NCI-H2171 (cell line): ENCODE measurements at regions not wholly inside any gene's neighbourhood (a gene's known extent, or its start where the extent isn't known, plus 50 kb on each side); places are given as distances from the start of the nearest gene placed in this dataset.

Source experiments
- DNase-seq: peaks from one replicate; lab custom pipeline; 2025; lab: John Stamatoyannopoulos, UW

DNA sequence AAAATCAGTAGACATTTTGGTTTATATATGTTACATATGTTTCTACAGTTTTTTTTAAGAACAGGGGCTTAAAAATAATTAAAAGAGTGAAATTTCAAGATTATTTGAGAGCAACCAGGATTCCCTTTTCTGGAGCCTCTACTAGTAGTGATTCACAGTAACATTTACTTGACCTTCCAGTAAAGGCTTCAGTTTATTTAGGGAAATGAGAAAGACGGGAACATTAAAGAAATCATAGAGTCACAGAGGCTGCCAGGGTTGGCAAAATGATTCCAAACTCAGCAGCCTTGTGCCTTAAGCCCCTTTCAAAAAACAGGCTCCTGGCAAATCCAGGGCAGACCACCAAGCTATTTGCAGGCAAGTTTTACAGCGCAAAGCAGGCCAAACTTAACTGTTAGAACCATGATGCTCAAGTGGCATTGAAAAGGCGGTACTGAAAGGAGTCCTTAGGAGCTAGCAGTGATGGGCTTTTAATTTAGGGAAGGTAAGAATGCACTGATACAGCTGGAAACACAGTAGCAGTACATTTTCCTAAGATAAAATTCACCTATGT lies 201.1 kb upstream of the ADAMTS9 start:
- DNase-seq: no peak

DNA sequence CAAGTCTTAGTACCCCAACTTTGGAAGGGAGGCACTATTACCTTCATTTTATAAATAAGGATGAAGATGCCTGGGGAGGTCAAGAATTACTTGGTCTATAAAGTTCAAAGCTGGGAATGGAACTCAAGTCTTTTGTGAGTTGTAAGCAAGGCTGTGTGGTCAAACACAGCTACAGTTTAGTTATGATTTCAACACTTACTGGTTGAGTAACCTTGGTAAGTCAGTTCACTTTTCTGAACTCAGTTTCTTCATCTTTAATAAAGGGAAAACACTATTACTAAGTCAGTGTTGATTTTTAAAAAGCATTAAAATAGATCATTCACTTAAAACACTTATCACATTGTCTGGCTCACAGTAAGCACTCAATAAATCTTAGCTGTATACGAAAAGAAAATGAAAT lies 200.4 kb upstream of the ADAMTS9 start:
- DNase-seq: no peak

DNA sequence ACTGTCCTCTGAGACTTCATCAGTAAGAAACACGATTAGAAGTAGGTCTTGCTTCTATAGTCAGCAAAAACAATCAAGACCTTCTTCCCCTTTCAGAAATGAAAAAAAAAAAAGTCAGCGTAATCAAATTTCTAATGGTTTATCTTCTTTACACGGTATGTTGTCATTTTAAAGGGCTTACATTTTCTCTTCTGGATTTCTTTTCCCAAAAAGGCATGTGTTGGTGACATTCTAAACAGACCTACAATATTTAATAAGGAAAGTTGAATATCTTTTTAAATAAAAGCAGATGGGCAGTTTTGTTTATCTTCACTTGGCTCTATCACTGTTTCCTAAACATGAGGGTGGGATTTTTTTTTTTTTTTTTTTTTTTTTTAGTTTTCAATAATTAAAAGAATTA lies 197.3 kb upstream of the ADAMTS9 start:
- no peak for DNase-seq

DNA sequence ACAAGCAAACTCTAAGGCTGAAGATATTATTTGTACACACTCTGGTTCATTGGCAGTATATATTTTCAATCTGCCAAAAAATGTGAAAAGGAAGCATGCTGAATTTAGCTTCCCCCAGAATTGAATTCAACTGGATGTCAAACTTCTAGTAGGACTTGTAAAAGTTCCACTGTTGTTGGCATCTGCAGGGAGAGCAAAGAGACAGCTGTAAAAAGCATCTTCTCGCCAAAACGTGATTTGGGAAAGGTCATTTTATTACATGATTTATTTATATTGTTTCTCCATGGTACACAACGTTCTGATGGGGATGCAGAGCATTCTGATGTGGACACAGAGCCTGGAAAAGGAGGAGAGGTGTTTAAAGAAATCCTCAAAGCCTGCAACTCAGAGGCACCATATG lies 196.7 kb upstream of the ADAMTS9 start:
- DNase-seq: no peak

DNA sequence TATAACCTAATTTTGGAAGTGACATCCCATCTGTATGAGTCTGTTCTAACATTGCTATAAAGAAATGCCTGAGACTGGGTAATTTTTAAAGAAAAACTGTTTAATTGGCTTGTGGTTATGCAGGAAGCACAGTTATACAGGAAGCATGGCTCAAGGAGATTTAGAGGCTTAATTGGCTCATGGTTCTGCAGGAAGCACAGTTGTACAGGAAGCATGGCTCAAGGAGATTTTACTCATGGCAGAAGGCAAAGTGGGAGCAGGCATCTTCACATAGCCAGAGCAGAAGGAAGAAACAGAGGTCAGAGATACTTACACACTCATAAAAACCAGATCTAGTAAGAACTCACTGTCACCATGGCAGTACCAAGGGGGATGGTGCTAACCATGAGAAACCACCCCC lies 193.1 kb upstream of the ADAMTS9 start:
- DNase-seq: no peak

DNA sequence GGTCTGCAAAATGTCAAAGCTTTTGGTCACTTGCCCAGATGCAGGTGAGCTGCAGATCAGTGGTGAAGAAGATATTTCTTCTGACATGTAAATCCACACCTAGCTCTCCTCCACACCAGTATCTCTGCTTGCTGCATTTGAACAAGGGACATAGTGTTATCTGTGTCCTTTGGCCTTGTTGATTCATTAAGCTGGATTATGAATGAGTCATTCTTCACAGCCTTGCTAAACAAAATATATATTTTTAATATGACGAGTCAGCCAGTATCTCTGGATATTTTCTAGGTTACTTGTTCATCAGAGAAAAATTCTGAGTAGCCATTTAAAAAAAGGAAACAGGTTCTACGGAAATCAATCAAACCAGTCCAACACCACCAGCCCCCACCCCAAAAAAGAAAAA lies 190.6 kb upstream of the ADAMTS9 start:
- no peak for DNase-seq

DNA sequence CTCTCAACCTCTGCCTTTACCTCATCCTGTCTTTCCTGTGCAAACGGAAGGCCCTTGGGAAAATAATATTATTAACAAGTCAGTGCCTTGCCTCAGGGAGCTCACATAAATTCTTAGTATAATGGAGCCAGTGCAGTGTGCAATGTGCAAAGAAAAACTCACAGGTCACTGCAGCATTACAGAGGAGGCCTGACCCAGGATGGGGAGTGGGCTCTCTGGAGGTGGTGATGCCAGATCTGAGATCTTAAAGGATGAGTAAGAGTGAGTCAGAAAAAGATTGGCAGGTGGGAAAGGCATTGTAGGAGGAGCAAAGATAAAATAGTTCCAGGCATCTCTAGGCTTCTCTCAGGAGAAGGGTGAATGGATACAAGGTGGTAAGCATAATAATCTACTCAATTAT lies 185.6 kb upstream of the ADAMTS9 start:
- DNase-seq: no peak

DNA sequence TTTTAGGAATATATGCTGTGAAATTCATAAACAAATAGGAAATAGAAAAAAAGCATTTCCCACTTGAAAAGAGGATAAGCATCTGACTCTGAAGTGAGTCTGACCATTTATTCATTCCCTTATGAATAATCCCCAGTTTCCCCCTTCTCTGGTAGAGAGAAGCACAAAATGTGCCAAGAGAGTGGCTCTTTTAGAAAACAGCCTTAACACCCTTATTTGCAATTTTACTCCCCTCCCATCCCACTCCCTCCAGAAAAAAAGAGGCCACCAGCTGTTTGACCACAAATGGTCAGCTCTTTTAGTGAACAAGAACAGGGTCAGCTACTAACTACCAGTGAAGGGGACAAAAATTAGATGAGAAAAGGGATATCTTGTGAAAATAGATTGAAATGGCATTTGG lies 184.5 kb upstream of the ADAMTS9 start:
- no peak for DNase-seq

DNA sequence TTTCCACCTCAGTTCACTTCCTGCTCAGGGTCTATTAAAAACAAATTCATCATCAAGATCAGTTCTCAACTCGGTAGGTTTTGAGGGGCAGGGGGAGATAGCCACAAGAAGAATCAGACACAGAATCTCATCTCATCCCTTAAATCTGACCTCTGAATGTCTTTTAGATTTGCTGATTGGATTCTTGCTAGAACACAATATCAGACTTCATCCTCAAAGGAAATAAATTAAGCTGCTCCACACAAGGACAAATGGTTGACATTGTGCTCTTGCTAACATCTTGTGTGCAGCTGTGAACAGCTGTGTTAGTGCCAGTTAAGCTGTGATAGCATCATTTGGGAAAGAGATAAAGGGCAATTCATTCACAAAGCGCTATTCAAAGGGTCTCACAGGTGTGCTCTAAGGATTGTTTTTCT lies 184.0 kb upstream of the ADAMTS9 start:
- DNase-seq: no peak

DNA sequence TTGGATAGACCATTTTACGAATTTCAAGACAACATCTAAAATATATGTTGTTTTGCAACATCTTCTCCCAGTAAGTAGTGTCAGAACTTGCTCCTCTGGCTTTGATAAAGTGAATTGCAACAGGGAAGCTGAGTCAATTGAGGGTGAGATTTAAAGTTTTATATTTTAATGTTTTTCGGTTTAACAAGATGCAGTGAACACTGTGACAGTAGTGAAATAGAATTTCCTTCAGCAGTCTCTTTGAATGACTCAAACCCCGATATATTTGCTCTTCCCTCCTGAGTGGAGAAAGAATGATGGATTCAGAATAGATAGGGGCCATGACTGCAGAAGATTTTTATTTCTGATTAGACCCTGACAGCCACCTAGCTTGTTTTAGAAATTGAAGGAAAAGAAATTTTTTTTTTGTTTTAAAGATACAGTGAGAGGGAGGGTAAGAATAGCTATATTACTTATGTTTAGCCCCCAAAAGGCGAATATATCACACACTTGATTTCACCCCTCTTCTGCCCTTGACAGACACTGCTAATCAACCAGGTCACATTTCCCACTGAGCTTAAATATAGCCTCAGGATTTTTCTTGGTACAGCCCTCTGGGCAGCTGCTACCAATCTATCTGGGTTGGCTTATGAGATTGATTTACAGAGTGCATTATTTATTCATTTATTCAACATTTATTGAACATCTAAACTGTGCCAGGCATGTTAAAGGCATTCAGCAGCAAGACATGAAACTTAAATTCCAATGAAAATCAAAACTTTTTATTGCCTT lies 183.3 kb upstream of the ADAMTS9 start:
- DNase-seq: no peak

DNA sequence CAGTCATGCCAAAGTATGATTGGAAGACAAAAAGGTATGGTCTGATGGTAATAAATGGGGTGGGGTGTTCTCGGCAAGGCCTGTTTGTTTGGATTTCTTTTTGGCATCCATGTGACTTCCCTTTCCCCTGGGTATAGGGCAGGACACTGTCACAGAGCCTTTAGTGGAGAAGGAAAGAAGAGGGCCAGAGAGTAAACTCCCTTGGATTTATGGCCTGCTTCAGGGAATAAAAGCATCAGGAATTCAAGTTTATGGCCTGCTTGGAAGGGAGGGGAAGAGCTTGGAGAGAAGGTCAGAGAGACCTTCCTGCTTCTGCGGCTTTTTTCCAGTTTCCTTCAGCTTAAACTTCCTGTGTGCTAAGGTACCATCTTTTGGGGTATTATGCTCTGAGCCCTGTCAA lies 179.4 kb upstream of the ADAMTS9 start:
- DNase-seq: no peak

DNA sequence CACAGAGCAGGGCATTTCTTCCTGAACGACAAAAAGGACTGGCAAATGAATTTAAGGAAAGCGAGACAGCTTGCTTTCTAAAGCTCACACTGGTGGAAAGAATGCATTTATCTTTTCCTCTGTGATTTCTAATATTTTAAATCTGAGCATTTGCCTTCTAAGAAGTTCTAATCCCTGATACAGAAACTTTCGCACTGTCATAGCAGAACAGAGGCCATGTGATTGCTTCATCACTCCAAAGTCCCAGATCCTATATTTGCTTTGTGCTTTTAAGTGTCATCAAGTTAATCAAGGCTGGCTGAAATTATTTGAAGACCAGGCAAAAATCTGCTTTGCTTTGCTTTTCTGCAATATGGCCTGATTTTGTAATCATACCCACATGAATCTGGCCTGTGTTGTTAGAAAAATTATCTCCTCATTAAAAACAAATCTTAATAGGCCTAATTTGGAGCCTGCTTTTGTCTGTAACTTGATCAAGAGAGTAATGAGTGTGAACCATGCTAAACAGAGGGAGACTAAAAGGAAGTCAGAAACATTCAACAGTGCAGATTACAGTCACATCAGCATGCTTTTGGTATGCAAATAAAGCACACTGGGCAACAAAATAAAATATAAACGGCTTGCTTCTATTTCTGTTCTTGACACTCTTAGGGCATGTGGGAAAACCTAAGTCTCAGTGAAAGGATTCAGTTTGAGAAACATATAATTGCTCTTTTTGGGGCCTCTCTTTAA lies 178.2 kb upstream of the ADAMTS9 start:
- DNase-seq: no peak

DNA sequence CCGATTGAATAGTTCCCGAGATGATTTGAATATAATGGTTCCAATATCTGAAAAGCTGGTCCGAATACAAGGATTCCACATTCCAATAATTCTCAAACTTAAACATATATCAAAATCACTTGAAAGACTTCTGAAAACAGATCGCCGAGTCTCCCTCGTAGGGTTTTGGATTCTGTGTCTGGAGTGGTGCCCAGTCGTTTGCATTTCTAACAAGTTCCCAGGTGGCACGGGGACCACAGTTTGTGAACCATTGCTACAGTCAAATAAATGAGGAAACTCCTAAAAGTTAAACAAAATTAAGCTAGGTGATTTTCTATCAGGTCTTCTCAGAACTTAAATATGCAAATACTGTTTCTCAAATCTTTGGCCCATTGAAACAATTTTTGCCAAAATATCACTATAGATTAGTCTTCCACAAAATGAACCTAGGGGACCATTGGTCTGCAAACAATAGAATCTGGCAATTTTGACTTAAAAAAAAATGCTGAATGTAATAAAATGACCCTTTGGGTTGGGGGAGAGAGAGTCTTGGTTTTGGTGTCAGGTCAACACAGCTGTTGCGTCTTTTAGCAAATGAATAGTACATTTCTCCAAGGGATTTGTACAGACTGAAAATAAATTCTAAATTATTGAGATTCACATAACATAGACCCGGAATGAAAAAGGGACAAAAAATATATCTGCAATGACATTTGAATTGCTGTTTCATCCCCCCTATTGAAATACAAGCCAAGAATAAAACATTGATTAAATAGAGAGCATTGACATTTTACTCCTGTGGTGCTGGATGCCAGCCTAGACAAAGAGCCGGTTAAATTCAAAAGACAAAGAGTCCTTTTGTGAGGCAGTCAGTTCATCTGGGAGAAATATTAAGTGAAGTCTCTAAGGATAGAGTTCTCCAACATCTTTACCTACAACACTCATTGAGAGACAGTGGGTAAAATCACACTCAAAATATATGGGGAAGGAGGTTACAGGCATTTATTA lies 175.7 kb upstream of the ADAMTS9 start:
- DNase-seq: no peak

DNA sequence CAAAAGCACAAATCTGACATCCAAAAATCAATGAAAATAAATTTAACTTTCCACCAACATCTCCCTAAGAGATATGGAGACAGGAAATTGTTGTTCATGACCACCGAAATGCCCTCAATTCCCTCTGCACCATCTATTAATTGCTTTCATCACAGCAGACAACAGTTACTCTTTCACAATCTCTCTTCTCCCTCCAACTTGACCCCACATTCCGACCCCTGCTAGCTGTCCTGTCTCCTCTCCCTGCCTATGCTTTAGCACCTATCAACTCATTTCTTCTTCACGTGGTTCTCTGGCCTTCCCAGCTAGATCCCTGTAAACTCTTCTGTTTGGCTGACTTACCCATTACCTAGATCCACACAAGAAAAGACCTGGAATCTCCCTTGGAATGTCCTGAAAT lies 173.9 kb upstream of the ADAMTS9 start:
- no peak for DNase-seq

DNA sequence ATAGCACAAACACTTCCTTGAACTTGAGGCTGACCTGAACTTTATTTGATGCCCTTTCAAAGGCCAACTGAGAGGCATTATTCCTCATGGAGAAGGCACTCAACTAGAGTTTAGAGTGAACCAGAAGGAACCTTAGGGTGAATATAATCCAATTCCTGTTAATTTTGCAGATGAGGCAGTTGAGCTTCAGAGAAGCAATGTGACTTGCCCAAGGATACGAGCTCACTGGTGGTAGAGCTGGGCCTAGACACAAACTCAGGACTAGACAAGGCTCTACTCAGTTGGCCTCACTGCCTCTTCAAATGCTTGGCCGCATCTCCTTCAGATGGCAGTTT lies 172.7 kb upstream of the ADAMTS9 start:
- DNase-seq: no peak

DNA sequence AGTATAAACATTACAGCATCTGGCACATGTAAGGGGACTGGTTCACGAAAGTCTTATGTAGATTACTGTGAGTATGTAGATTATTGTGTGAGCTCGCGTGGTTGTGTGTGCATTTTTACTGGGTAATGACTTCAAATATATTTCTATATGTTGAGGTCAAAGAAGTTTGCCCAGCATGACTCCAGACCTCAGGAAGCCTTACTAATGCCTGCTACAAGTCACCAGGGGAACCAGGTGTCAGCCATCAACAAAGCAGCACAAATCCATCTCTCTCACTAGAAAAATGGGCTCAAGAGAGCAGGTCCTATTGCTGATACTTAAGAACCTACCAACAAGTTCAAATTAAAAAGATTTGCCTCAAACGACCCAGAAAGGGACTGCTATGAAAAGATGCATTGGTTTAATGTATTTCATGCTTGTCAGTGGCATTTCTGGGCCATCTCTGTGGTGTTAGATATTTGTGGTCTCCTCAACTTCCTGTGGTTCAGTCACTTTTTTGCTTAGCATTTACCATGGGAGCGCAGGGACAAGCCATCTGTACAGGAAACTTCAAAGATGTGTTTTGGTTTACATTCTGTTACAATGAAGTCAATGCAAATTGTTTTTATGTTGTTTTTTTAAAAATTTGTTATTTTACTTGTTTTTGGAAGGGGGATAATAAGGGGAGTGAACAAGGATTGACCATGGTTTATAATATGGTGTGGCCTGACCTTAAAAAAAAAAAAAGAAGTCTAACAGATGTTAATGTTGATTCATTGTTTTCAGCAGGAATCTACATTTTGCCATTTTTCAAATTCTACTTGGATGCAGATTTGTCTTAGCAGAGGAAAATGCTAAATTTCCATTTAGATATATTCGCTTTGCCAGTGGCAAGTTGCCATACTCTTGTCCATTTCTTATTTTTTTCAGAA lies 172.1 kb upstream of the ADAMTS9 start:
- no peak for DNase-seq

DNA sequence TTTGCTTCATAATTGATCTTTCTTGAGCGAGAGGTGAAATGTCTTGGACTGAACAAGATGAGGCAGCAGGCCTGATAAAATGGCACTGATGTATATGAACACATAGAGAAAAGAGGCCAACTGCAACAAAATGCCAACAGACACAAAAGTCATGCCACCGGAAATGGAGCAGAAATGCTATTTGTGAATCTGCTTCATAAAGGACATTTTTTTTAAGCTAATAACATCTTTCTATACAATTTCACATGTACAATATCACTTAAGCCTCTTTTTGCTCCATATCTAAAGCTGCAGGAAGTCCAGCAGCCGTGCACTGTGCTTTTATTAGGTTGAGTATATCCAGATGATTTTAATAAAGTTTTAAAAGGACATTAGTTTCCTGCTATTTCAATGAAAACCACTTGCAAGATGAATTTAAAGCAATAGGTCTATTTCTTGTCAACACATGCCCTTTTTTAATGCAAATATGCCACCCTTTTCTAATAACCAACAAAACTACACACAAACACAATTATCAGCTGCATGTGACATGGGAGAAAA lies 169.2 kb upstream of the ADAMTS9 start:
- no peak for DNase-seq

DNA sequence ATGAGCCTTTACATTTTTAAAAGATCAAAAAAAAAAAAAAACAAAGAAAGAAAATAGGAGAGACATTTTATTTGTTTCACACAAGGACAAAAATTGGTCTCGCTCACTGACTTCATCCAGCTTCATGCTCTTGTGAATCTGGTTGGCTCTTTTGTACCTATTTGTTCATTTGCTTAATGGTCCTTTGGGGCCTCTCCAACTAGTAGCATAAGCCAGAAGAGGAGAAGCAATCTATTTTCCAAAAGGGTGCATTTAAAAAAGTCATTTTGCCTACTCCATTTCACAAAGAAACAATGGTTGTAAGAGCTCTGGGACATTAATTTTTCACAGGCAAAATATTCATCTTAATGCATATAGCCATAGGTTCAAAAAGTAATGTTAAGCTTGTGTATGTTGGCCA lies 168.3 kb upstream of the ADAMTS9 start:
- DNase-seq: no peak

DNA sequence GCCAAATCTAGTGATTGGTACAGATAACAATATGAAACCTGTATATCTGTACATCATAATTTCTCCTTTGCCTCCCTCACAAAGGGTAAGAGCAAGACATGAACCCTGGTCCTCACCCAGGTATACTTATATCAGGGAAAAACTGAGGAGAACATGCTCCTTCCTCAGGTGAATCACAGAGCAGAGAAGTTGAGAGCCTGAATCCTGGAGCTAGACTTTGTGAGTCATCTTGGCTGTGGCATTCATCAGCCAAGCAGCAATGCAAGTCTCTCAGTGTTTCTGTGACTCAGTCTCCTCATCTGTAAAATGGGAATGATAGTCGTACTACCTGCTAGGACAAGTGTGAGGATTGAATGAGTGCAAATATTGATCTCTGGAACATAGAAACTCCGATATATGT lies 165.7 kb upstream of the ADAMTS9 start:
- DNase-seq: no peak

DNA sequence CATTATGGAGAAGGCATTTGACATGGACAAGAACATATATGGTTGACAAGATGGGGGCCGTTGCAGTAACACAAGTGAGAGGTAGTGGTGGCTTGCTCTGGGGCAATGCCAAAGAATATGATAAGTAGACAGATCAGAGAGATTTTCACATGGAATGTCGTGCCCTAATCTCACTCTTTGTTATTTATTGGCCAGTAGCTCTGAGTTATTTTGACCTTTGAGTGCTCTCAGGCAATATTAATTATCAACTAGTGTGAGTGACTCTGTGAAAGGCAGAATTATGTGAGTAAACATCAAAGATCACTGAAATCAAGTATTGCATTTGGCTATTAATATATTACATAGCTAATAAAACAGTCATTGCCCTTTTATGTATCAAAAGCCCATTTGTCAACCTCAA lies 164.9 kb upstream of the ADAMTS9 start:
- DNase-seq: no peak

DNA sequence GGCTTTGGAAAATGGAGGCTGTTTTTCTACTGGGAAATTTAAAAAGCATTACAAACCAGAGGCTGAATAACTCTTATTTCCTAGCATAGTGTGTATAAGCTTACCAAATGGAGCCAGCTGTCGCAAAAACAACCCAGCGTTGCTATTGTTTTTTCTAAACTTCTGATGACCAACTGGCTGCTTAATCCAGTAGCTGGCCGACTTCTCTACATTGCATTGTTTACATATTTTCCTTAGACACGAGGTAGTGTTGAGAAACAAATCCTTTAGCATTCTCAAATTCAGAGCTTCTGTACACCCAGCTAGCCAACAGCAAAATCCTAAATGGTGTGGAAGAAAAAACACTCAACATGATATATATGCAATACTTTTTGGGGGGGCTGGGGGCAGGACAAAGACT lies 161.0 kb upstream of the ADAMTS9 start:
- no peak for DNase-seq
